SK-N-SH (cell line): ENCODE measurements at regions not wholly inside any gene's neighbourhood (a gene's known extent, or its start where the extent isn't known, plus 50 kb on each side); places are given as distances from the start of the nearest gene placed in this dataset.

ENCODE experiments used
- CTCF ChIP-seq: fragments of 200-600 bp; sonication (generic); IDR thresholded peaks from 2 replicates; pipeline ENCODE4 v1.6.1; 2017; ENCODE audit warnings: antibody characterized with exemption, mild to moderate bottlenecking, moderate library complexity
- EZH2phosphoT487 ChIP-seq: fragments of 200-600 bp; sonication (generic); IDR thresholded peaks from 2 replicates; pipeline ENCODE4 v1.6.1; 2017; ENCODE audit warnings: low read depth, mixed run types, mild to moderate bottlenecking, antibody characterized with exemption, moderate library complexity, borderline replicate concordance
- FOSL2 ChIP-seq: IDR thresholded peaks from 2 replicates; pipeline ENCODE4 v1.4.0; 2012; ENCODE audit warnings: low read depth, mild to moderate bottlenecking, moderate library complexity, borderline replicate concordance
- IRF3 ChIP-seq: fragments of 150-350 bp; IDR thresholded peaks from 2 replicates; pipeline ENCODE4 v1.6.1; 2016; ENCODE audit warnings: mild to moderate bottlenecking, low read depth, low read length
- MAX ChIP-seq: IDR thresholded peaks from 2 replicates; pipeline ENCODE4 v1.4.0; 2012; ENCODE audit warnings: low read depth
- POLR2AphosphoS5 ChIP-seq: IDR thresholded peaks from 2 replicates; pipeline ENCODE4 v1.6.1; 2012; ENCODE audit warnings: low read depth, low read length
- RAD21 ChIP-seq: IDR thresholded peaks from 2 replicates; pipeline ENCODE4 v1.6.1; 2012; ENCODE audit warnings: mild to moderate bottlenecking, low read length
- RCOR1 ChIP-seq: fragments of 150-350 bp; IDR thresholded peaks from 2 replicates; pipeline ENCODE4 v1.6.1; 2017; ENCODE audit warnings: antibody characterized with exemption, low read length
- RFX5 ChIP-seq: IDR thresholded peaks from 2 replicates; pipeline ENCODE4 v1.6.1; 2012; ENCODE audit warnings: mild to moderate bottlenecking, improper control_type of control experiment, low read length
- SMC3 ChIP-seq: IDR thresholded peaks from 2 replicates; pipeline ENCODE4 v1.6.1; 2012; ENCODE audit warnings: low read depth, low read length, improper control_type of control experiment
- TAF1 ChIP-seq: IDR thresholded peaks from 2 replicates; pipeline ENCODE4 v1.6.1; 2012; ENCODE audit warnings: low read depth, mild to moderate bottlenecking, low read length, moderate library complexity, borderline replicate concordance
- USF1 ChIP-seq: IDR thresholded peaks from 2 replicates; pipeline ENCODE4 v1.4.0; 2012; ENCODE audit warnings: low read depth, borderline replicate concordance
- YY1 ChIP-seq: IDR thresholded peaks from 2 replicates; pipeline ENCODE4 v1.4.0; 2012; ENCODE audit warnings: low read depth, mild to moderate bottlenecking
- TF ChIP-seq, protein P1 (sequence below): IDR thresholded peaks from 2 replicates; pipeline ENCODE4 v1.6.1; 2012; ENCODE audit warnings: mild to moderate bottlenecking, low read depth, low read length, moderate library complexity

- TF ChIP-seq RAD21 (no peak), CTCF (no peak), EZH2phosphoT487 (no peak), POLR2AphosphoS5 (no peak), SMC3 (no peak), FOSL2 (no peak), RFX5 (no peak), IRF3 (no peak), USF1 (no peak), TAF1 (no peak), YY1 (no peak), RCOR1 (no peak), MAX (no peak)
- TF ChIP-seq, protein P1, sequence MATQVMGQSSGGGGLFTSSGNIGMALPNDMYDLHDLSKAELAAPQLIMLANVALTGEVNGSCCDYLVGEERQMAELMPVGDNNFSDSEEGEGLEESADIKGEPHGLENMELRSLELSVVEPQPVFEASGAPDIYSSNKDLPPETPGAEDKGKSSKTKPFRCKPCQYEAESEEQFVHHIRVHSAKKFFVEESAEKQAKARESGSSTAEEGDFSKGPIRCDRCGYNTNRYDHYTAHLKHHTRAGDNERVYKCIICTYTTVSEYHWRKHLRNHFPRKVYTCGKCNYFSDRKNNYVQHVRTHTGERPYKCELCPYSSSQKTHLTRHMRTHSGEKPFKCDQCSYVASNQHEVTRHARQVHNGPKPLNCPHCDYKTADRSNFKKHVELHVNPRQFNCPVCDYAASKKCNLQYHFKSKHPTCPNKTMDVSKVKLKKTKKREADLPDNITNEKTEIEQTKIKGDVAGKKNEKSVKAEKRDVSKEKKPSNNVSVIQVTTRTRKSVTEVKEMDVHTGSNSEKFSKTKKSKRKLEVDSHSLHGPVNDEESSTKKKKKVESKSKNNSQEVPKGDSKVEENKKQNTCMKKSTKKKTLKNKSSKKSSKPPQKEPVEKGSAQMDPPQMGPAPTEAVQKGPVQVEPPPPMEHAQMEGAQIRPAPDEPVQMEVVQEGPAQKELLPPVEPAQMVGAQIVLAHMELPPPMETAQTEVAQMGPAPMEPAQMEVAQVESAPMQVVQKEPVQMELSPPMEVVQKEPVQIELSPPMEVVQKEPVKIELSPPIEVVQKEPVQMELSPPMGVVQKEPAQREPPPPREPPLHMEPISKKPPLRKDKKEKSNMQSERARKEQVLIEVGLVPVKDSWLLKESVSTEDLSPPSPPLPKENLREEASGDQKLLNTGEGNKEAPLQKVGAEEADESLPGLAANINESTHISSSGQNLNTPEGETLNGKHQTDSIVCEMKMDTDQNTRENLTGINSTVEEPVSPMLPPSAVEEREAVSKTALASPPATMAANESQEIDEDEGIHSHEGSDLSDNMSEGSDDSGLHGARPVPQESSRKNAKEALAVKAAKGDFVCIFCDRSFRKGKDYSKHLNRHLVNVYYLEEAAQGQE, result no peak
Observed at GRCh38 chr7:81519886-81520285, 250.0 kb downstream of the HGF start.
